Esophagus muscularis mucosa (tissue), 3 donors: ENCODE measurements at regions not wholly inside any gene's neighbourhood (a gene's known extent, or its start where the extent isn't known, plus 50 kb on each side); places are given as distances from the start of the nearest gene placed in this dataset.

Experiments used
- POLR2A ChIP-seq: fragments of 450-650 bp; IDR thresholded peaks from one replicate; pipeline ENCODE4 v1.6.1; 2017; ENCODE audit warnings: antibody characterized with exemption, moderate library complexity, mild to moderate bottlenecking, low read depth
- TF ChIP-seq, protein P1 (sequence below), 3 experiments: fragments of 200-600 bp in 2 of 3; fragments of 450-650 bp in 1 of 3; sonication (generic) in 2 of 3; IDR thresholded peaks; one replicate each; pipeline ENCODE4 v1.5.1; 2017 to 2019; ENCODE audit warnings: antibody characterized with exemption in 3 of 3, mild to moderate bottlenecking in 2 of 3, moderate library complexity in 1 of 3

DNA sequence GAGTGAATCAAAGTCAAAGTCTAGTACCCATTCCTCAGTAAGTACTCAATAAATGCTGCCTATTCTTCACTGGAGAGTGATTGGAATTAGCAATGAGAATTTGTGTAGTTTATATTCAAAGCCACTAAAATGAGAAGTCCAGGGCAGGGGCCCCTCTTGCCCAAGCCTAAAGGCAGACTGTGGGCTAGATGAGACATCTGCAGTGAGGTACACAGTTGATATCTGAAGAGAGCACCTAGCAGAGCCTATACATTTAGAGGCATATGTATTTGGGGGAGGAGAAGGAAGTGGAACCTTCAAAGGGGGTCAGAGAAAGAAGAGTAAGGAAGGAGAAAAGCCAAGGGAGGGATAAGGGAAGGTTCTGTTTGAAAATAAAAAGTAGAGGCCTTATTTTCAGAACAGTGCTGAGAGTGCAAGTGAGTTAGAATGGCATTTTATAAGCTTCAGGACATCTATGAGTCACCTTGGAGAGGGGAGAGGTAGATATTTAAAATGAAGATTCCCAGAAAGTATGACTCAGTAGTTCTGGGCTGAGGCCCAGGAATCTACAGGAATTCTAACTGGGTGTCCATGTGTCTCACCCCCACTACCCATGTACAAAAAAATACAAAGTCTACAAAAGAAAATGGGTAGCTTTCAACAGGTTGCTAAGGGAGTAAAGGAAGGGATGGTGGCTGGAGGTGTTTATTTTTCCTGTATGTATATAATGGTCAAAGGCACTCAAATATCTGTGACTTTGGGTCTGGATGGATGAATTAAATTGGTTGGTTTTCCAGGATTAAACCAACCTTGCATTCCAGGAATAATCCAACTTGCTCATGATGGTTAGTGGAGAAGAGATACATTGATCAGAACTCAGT, 135.1 kb downstream of the ZFP64 start:
- no peak for TF ChIP-seq POLR2A
- TF ChIP-seq, protein P1, sequence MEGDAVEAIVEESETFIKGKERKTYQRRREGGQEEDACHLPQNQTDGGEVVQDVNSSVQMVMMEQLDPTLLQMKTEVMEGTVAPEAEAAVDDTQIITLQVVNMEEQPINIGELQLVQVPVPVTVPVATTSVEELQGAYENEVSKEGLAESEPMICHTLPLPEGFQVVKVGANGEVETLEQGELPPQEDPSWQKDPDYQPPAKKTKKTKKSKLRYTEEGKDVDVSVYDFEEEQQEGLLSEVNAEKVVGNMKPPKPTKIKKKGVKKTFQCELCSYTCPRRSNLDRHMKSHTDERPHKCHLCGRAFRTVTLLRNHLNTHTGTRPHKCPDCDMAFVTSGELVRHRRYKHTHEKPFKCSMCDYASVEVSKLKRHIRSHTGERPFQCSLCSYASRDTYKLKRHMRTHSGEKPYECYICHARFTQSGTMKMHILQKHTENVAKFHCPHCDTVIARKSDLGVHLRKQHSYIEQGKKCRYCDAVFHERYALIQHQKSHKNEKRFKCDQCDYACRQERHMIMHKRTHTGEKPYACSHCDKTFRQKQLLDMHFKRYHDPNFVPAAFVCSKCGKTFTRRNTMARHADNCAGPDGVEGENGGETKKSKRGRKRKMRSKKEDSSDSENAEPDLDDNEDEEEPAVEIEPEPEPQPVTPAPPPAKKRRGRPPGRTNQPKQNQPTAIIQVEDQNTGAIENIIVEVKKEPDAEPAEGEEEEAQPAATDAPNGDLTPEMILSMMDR (IDR thresholded peaks at IDR 0.05) = no peak
